OCI-LY3 (cell line): ENCODE measurements at regions not wholly inside any gene's neighbourhood (a gene's known extent, or its start where the extent isn't known, plus 50 kb on each side); places are given as distances from the start of the nearest gene placed in this dataset.

Source experiments
- EZH2phosphoT487 ChIP-seq: fragments of 200-600 bp; shearing (Covaris generic); IDR thresholded peaks from 2 replicates; pipeline ENCODE4 v1.6.1; 2018; ENCODE audit warnings: antibody characterized with exemption, mixed run types, low read depth
- TF ChIP-seq, protein P1 (sequence below): fragments of 200-600, 300-600 bp; sonication (generic); IDR thresholded peaks from 2 replicates; pipeline ENCODE4 v1.5.1; 2014; ENCODE audit warnings: antibody characterized with exemption, low read length, low read depth

GRCh38 chr7:4470246-4470645 lies 211.8 kb upstream of the FOXK1 start:
- TF ChIP-seq, protein P1, sequence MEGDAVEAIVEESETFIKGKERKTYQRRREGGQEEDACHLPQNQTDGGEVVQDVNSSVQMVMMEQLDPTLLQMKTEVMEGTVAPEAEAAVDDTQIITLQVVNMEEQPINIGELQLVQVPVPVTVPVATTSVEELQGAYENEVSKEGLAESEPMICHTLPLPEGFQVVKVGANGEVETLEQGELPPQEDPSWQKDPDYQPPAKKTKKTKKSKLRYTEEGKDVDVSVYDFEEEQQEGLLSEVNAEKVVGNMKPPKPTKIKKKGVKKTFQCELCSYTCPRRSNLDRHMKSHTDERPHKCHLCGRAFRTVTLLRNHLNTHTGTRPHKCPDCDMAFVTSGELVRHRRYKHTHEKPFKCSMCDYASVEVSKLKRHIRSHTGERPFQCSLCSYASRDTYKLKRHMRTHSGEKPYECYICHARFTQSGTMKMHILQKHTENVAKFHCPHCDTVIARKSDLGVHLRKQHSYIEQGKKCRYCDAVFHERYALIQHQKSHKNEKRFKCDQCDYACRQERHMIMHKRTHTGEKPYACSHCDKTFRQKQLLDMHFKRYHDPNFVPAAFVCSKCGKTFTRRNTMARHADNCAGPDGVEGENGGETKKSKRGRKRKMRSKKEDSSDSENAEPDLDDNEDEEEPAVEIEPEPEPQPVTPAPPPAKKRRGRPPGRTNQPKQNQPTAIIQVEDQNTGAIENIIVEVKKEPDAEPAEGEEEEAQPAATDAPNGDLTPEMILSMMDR, result no peak
- TF ChIP-seq EZH2phosphoT487, result no peak
